GM23338 (cell line): ENCODE measurements at regions not wholly inside any gene's neighbourhood (a gene's known extent, or its start where the extent isn't known, plus 50 kb on each side); places are given as distances from the start of the nearest gene placed in this dataset.

Experiments
- ATAC-seq: fragments of 200-7000 bp; cut with Tn5 transposase; 3 replicates; pipeline ENCODE4 v1.9.1; 2020
- DNase-seq: peaks from one replicate; pipeline ENCODE4 v3.0.0-alpha.2; 2015; ENCODE audit warnings: low spot score
- H2AFZ ChIP-seq: fragments of 200-600 bp; sonication (generic); 2 replicates; pipeline ENCODE4 v1.8.0; 2016; ENCODE audit warnings: antibody characterized with exemption, mild to moderate bottlenecking, moderate library complexity
- H3F3A ChIP-seq: fragments of 200-600 bp; sonication (generic); replicated peaks from 2 replicates; pipeline ENCODE4 v1.8.0; 2017; ENCODE audit warnings: antibody characterized with exemption, mixed run types, low read depth
- H3K27ac ChIP-seq: fragments of 200-600 bp; sonication (generic); 2 replicates; pipeline ENCODE4 v1.6.1; 2016; ENCODE audit warnings: low read depth
- H3K27me3 ChIP-seq: fragments of 200-600 bp; sonication (generic); 2 replicates; pipeline ENCODE4 v1.8.0; 2016; ENCODE audit warnings: mild to moderate bottlenecking, mixed run types, moderate library complexity; ENCODE audit not compliant: insufficient read depth
- H3K36me3 ChIP-seq: fragments of 200-600 bp; sonication (generic); 2 replicates; pipeline ENCODE4 v1.8.0; 2016; ENCODE audit warnings: mild to moderate bottlenecking; ENCODE audit not compliant: insufficient read depth
- H3K4me1 ChIP-seq: fragments of 200-600 bp; sonication (generic); 2 replicates; pipeline ENCODE4 v1.8.0; 2016; ENCODE audit warnings: mild to moderate bottlenecking, moderate library complexity; ENCODE audit not compliant: insufficient read depth
- H3K4me2 ChIP-seq: fragments of 200-600 bp; sonication (generic); 2 replicates; pipeline ENCODE4 v1.7.1; 2017; ENCODE audit warnings: mixed run types
- H3K4me3 ChIP-seq: fragments of 200-600 bp; sonication (generic); 2 replicates; pipeline ENCODE4 v1.6.1; 2016; ENCODE audit warnings: mixed run types
- H3K79me2 ChIP-seq: fragments of 200-600 bp; sonication (generic); replicated peaks from 2 replicates; pipeline ENCODE4 v1.8.0; 2017; ENCODE audit warnings: mild to moderate bottlenecking; ENCODE audit not compliant: insufficient read depth
- H3K9me2 ChIP-seq: fragments of 200-600 bp; sonication (generic); 2 replicates; pipeline ENCODE4 v1.8.0; 2017; ENCODE audit not compliant: insufficient read depth
- H4K20me1 ChIP-seq: fragments of 200-600 bp; sonication (generic); replicated peaks from 2 replicates; pipeline ENCODE4 v1.8.0; 2017; ENCODE audit warnings: mild to moderate bottlenecking; ENCODE audit not compliant: insufficient read depth
- H3K27ac Mint-ChIP-seq: 2 replicates; pipeline ENCODE4 v1.8.0; 2020; ENCODE audit warnings: inconsistent platforms, mild to moderate bottlenecking, moderate library complexity, mixed read lengths
- H3K27me3 Mint-ChIP-seq: 3 replicates; pipeline ENCODE4 v1.8.0; 2022; ENCODE audit warnings: low read depth, mild to moderate bottlenecking, moderate library complexity, mixed read lengths, inconsistent platforms; ENCODE audit not compliant: insufficient read depth, poor library complexity
- H3K36me3 Mint-ChIP-seq: 3 replicates; pipeline ENCODE4 v1.8.0; 2021; ENCODE audit warnings: low read depth, mild to moderate bottlenecking, inconsistent platforms, moderate library complexity, mixed read lengths
- H3K4me1 Mint-ChIP-seq: 3 replicates; pipeline ENCODE4 v1.8.0; 2020; ENCODE audit warnings: mild to moderate bottlenecking, inconsistent platforms, mixed read lengths
- H3K4me3 Mint-ChIP-seq: 3 replicates; pipeline ENCODE4 v1.8.0; 2021; ENCODE audit warnings: moderate library complexity, mild to moderate bottlenecking, inconsistent platforms, mixed read lengths
- H3K9me3 Mint-ChIP-seq: 3 replicates; pipeline ENCODE4 v1.8.0; 2020; ENCODE audit warnings: moderate library complexity, mild to moderate bottlenecking, inconsistent platforms, mixed read lengths
- CREB1 ChIP-seq: fragments of 250-450 bp; sonication (Bioruptor Pico); IDR thresholded peaks from 2 replicates; pipeline ENCODE4 v1.5.0; 2020; ENCODE audit warnings: low read depth, mild to moderate bottlenecking, moderate library complexity
- CTCF ChIP-seq, 2 experiments: fragments of 200-600 bp in 1 of 2; sonication (generic) in 1 of 2; conservative IDR thresholded peaks; 2 replicates each; pipeline versions ENCODE4 v1.5.1 to v1.6.1; 2016 to 2017; ENCODE audit warnings: antibody characterized with exemption in 2 of 2, low read depth in 2 of 2, mild to moderate bottlenecking in 2 of 2, moderate library complexity in 1 of 2
- ETS1 ChIP-seq: IDR thresholded peaks from 2 replicates; pipeline ENCODE4 v1.6.1; 2016; ENCODE audit warnings: antibody characterized with exemption
- EZH2phosphoT487 ChIP-seq: fragments of 200-600 bp; sonication (generic); IDR thresholded peaks from one replicate; pipeline ENCODE4 v1.8.1; 2018; ENCODE audit warnings: antibody characterized with exemption; ENCODE audit not compliant: unreplicated experiment
- JUNB ChIP-seq: IDR thresholded peaks from one replicate; pipeline ENCODE4 v1.6.1; 2016; ENCODE audit warnings: antibody characterized with exemption; ENCODE audit not compliant: unreplicated experiment
- NANOG ChIP-seq: IDR thresholded peaks from 2 replicates; pipeline ENCODE4 v1.6.1; 2016; ENCODE audit warnings: antibody characterized with exemption, borderline replicate concordance
- POLR2AphosphoS5 ChIP-seq: IDR thresholded peaks from 2 replicates; pipeline ENCODE4 v1.6.1; 2016; ENCODE audit warnings: antibody characterized with exemption, low read depth
- STAT1 ChIP-seq: IDR thresholded peaks from one replicate; pipeline ENCODE4 v1.6.1; 2016; ENCODE audit warnings: antibody characterized with exemption; ENCODE audit not compliant: unreplicated experiment
- ZNF114 ChIP-seq: fragments of 250-450 bp; sonication (Bioruptor Pico); IDR thresholded peaks from 2 replicates; pipeline ENCODE4 v1.5.0; 2020; ENCODE audit warnings: mild to moderate bottlenecking, moderate library complexity
- ZNF462 ChIP-seq: fragments of 250-450 bp; sonication (Bioruptor Pico); IDR thresholded peaks from 2 replicates; pipeline ENCODE4 v1.5.0; 2020; ENCODE audit warnings: mild to moderate bottlenecking, moderate library complexity

- H3K27ac ChIP-seq, result no peak overlapping the region
- H3K4me1 ChIP-seq, result no peaks in the 10 kb centered on the region
- TF ChIP-seq CREB1, result no peak
- no peaks in the 10 kb centered on the region for H3K36me3 ChIP-seq
- H3K9me2 ChIP-seq, result 0 out of 2 replicates have a peak, but pooled peaks cover 4% of the 10 kb centered on the region
- H3K4me3 ChIP-seq, result no peak overlapping the region
- no peak overlapping the region for H3K4me3 Mint-ChIP-seq
- no peaks in the 10 kb centered on the region for H3K27me3 ChIP-seq
- peak overlapping the region; percentile 57; the same call in 1 of the 2 replicates for H2AFZ ChIP-seq
- no peaks in the 10 kb centered on the region for H4K20me1 ChIP-seq
- H3K36me3 Mint-ChIP-seq, result no peaks in the 10 kb centered on the region
- H3K4me2 ChIP-seq, result no peak overlapping the region
- ATAC-seq (no peak), DNase-seq (no peak)
- H3K9me3 Mint-ChIP-seq, result no peaks in the 10 kb centered on the region
- no peak overlapping the region for H3K27ac Mint-ChIP-seq
- no peaks in the 10 kb centered on the region for H3K4me1 Mint-ChIP-seq
- no peaks in the 10 kb centered on the region for H3K27me3 Mint-ChIP-seq
- H3K79me2 ChIP-seq, result no peaks in the 10 kb centered on the region
- H3F3A ChIP-seq, result no peaks in the 10 kb centered on the region
Observed at GRCh38 chr6:104050455-104050854, 809.3 kb downstream of the HACE1 start.

GRCh38 chr6:104046426-104046825, 813.3 kb downstream of the HACE1 start:
- Histone ChIP-seq H2AFZ (no peak overlapping the region), H4K20me1 (no peaks in the 10 kb centered on the region), H3K4me1 (no peaks in the 10 kb centered on the region), H3K27me3 (no peaks in the 10 kb centered on the region), H3K36me3 (no peaks in the 10 kb centered on the region), H3K9me2 (0 out of 2 replicates have a peak, but pooled peaks cover 5% of the 10 kb centered on the region), H3K79me2 (no peaks in the 10 kb centered on the region), H3K4me2 (no peak overlapping the region), H3F3A (no peaks in the 10 kb centered on the region), H3K27ac (no peak overlapping the region), H3K4me3 (no peak overlapping the region)
- no peaks in the 10 kb centered on the region for H3K4me1 Mint-ChIP-seq
- no peak overlapping the region for H3K4me3 Mint-ChIP-seq
- H3K36me3 Mint-ChIP-seq, result no peaks in the 10 kb centered on the region
- no peaks in the 10 kb centered on the region for H3K27me3 Mint-ChIP-seq
- H3K9me3 Mint-ChIP-seq, result no peaks in the 10 kb centered on the region; the same call in 2 of the 3 replicates
- DNase-seq, result no peak
- no peak overlapping the region for H3K27ac Mint-ChIP-seq
- ATAC-seq, result no peak
- TF ChIP-seq ETS1 (no peak), EZH2phosphoT487 (no peak), JUNB (no peak), ZNF462 (CRISPR knock-in tag) (no peak), CTCF (conservative IDR thresholded peaks at IDR 0.05; ENCODE audit: low read depth in 2 of 2) (no peak), ZNF114 (CRISPR knock-in tag) (no peak), POLR2AphosphoS5 (no peak), CREB1 (no peak), NANOG (no peak), STAT1 (no peak)
